ENCODE measurements at regions not wholly inside any gene's neighbourhood (a gene's known extent, or its start where the extent isn't known, plus 50 kb on each side); places are given as distances from the start of the nearest gene placed in this dataset.

GRCh38 chr12:126487431-126487980, 1422.3 kb downstream of the AACS start:
- DNase-seq = no peak

GRCh38 chr12:126488806-126489205, 1423.6 kb downstream of the AACS start:
- DNase-seq = no peak

GRCh38 chr12:126492181-126492580, 1426.9 kb downstream of the AACS start:
- no peak for DNase-seq

- DNase-seq = no peak
Observed at GRCh38 chr12:126493366-126494108, 1428.3 kb downstream of the AACS start.

GRCh38 chr12:126496201-126496600, 1431.0 kb downstream of the AACS start:
- DNase-seq = no peak

DNA sequence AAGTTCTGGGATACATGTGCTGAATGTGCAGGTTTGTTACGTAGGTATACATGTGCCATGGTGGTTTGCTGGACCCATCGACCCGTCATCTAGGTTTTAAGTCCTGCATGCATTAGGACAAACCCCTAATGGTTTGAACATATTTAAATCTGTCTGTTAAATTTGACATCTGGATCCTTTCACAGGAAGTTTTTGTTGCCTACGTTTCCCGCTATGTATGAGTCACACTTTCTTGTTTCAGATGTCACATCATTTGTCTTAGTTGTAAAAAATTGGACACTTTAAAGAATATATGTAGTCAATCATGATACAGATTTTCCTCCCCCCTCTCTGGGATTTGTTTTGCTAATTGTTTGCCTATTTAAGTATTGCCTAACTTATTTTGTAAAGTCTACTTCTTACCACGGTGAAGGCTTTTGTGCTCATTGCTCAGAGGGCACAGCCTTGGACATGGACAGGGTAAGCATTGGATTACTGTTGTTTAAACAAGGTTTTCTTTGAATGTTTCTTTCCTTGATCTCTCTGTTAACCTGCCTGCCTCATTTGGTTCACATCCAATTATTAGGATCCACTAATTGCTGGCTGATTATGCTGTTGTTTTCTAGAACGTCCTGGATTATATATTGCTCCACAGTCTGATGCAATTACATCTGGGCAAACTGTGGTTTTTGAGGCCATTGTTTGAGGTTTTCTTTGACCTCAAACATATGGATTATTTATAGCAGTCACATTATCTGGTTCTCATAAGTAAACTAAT, 1441.4 kb downstream of the AACS start:
- DNase-seq = no peak

DNA sequence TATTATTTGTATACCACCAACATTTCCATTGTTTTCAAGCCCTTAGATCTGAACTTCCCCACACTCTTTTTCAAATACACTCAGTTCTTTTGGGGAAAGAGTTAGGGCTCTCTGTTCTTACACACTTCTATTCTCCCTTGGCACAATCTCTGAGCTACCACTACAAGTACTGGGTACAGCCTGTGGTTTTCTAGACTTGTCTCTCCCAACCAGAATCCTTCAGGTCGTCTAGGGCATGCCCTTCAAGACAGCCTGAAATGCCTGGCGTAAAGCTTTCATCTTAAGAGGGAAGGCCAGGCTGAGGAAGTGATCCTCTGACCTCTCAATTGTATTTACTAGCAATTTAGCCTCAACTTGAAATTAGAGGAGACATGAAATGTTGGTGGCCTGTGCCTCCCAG, 1442.0 kb downstream of the AACS start:
- no peak for DNase-seq

GRCh38 chr12:126509572-126509971, 1444.3 kb downstream of the AACS start:
- no peak for DNase-seq

- DNase-seq = no peak
Observed at GRCh38 chr12:126510630-126511029, 1445.4 kb downstream of the AACS start.

GRCh38 chr12:126512916-126513913, 1448.0 kb downstream of the AACS start:
- no peak for DNase-seq

DNA sequence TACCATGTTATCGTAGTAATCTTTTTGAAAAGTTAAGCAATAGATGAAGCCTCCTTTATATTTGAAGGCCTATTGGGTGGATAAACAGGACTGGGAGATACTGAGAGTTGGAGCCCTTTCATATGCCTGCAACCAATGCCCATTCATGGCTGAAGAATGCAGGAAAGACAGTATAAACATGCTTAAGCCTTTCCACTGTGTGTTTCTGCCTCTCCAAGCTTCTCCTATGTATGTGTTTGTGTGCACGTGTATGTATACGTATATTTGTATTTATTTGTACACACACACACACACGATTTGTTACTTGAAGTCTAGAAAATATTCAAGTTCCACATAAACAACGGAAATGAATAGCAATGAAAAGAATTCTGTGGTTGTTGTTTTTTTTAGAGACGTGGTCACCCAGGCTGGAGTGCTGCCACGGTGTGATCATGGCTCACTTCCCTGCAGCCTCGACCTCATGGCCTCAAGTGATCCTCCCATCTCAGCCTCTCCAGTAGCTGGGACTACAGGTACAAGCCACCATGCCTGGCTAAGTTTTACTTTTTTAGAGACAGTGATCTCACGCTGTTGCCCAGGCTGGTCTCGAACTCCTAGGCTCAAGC, 1453.5 kb downstream of the AACS start:
- DNase-seq = no peak

GRCh38 chr12:126519833-126520232, 1454.6 kb downstream of the AACS start:
- no peak for DNase-seq

DNA sequence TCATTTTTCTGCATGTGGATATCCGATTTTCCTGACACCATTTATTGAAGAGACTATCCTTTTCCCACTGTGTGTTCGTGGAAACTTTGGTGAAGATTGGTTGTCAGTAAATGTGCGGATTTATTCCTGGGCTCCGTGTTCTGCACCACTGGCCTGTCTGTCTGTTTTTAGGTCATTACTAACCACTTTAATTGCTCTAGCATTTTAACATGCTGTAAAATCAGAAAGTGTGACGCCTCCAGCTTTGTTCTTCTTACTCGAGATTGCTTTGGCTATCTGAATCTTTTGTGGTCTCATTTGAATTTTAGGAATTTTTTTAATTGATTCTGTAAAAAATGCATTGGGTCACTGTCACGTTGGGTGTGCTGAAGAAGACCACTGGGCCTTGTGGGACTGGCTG, 1458.7 kb downstream of the AACS start:
- DNase-seq = no peak

DNA sequence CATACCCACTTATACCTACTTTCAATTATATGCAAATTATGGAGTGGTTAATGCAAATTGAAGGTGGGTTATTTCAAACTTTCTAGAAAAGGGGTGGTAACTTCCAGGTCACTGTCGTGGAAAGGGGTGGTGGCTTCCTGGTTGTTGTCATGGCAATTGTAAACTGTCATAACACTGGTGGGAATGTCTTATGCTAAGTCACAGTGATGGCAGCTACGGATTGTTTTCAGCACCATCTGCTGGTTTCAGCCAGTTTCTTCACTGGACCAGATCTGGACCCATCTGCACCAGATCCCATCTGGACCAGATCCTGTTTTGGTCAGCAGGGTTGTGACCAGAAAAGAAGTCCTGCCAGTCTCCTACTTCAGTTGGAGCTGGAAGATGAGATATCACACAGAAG, 1469.3 kb downstream of the AACS start:
- DNase-seq = no peak

GRCh38 chr12:126534942-126535341, 1469.7 kb downstream of the AACS start:
- no peak for DNase-seq

GRCh38 chr12:126535971-126536370, 1470.7 kb downstream of the AACS start:
- no peak for DNase-seq

GRCh38 chr12:126537961-126538530, 1472.8 kb downstream of the AACS start:
- no peak for DNase-seq

GRCh38 chr12:126538888-126539287, 1473.7 kb downstream of the AACS start:
- no peak for DNase-seq

- no peak for DNase-seq
Observed at GRCh38 chr12:126545411-126545810, 1480.2 kb downstream of the AACS start.

DNA sequence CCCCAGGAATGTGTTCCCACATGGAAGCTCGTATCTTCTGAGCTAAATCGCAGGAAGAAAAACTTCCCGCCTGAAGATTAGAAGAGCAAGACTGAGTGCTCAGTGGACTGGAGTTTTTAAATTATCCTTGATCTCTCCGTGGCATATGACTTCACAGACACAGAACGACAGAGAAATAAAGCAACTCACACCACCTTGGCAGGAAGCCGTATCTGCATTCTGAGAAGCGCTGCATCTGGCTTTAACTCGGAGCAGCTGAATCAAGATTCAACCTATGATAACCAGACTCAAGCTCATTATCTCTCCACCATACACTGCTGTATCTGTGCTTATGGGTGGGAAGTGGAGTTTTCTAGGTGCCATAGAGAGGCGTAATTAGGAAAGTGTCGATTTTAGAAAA, 1482.7 kb downstream of the AACS start:
- no peak for DNase-seq

DNA sequence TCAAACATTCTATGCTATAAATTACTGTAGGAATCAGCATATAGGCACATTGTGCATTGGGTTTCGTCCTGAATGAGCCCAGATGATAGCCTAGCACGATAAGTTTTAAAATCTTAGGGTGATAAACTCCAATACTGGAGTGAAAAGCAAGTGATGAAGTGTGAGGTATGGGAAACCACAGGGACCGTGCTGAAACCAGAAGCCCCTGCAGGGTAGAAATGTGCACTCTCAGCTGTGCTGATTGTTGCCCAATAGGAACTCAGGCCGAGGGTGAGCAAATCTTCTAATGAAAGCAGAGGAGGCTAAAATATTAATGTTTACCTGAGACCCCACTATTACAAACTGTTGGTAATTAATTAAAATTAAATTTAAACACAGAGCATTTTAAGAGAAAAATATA, 1486.6 kb downstream of the AACS start:
- no peak for DNase-seq

DNA sequence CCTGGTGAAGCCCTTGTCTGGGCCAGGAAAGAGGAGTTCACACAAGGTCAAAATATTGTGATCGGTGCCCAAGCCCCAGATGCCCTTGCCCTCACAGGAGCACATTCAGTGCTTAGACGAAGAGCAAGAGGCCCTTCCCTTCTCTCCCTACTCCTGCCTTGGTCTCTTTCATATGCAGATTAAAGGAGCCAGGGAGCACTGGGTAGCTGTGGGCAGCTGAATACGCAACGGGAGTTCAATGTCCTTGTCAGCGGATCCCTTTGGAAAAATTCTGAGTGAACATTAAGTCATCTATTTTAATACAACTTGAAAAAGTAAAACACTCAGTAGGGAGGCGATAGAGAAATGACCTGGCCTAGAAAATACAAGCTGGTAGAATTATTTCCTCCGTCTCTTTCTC, 1489.4 kb downstream of the AACS start:
- DNase-seq = no peak

Measured in DMS79 (cell line).